ENCODE measurements at regions not wholly inside any gene's neighbourhood (a gene's known extent, or its start where the extent isn't known, plus 50 kb on each side); places are given as distances from the start of the nearest gene placed in this dataset.
"Not testable (repeated sequence)": the region's sequence is repeated elsewhere in the genome, so short reads cannot be mapped to it uniquely, and the experiment has no call there.

GRCh38 chr4:77354550-77354949 is 197.5 kb downstream of the CCNG2 start:
- in situ Hi-C loops (cut with HindIII; ENCODE audit: low sequenced_read_pairs) = no loop called here

GRCh38 chr4:77355731-77356130 is 198.7 kb downstream of the CCNG2 start:
- in situ Hi-C loops (cut with HindIII; ENCODE audit: low sequenced_read_pairs) = no loop called here

More at GRCh38 chr4:77354550-77354949, 197.5 kb downstream of the CCNG2 start:
- no peak for DNase-seq (ENCODE audit: low read depth, low spot score)
- TF ChIP-seq CTCF (IDR thresholded peaks at IDR 0.05; ENCODE audit: low read depth, low read length) = no peak
- no peak overlapping the region for H3K4me3 ChIP-seq (ENCODE audit: low read depth, low read length)

GRCh38 chr4:77358315-77358928 is 201.4 kb downstream of the CCNG2 start:
- peak; percentile 37 for DNase-seq (ENCODE audit: low read depth, low spot score)
- no peak overlapping the region for H3K4me3 ChIP-seq (ENCODE audit: low read depth, low read length)
- TF ChIP-seq CTCF (IDR thresholded peaks at IDR 0.05; ENCODE audit: low read depth, low read length) = peak; percentile 71
- in situ Hi-C loops (cut with HindIII; ENCODE audit: low sequenced_read_pairs) = no loop called here

More at GRCh38 chr4:77355731-77356130, 198.7 kb downstream of the CCNG2 start:
- no peak overlapping the region for H3K4me3 ChIP-seq (ENCODE audit: low read depth, low read length)
- no peak for TF ChIP-seq CTCF (IDR thresholded peaks at IDR 0.05; ENCODE audit: low read depth, low read length)
- no peak for DNase-seq (ENCODE audit: low read depth, low spot score)

- no peak overlapping the region for H3K4me3 ChIP-seq (ENCODE audit: low read depth, low read length)
- no peak for TF ChIP-seq CTCF (IDR thresholded peaks at IDR 0.05; ENCODE audit: low read depth, low read length)
- no peak for DNase-seq (ENCODE audit: low read depth, low spot score)
- in situ Hi-C loops (cut with HindIII; ENCODE audit: low sequenced_read_pairs) = no loop called here
These were observed 203.4 kb downstream of the CCNG2 start for GRCh38 chr4:77360451-77360850.

GRCh38 chr4:77366876-77367275 is 209.9 kb downstream of the CCNG2 start:
- H3K4me3 ChIP-seq (ENCODE audit: low read depth, low read length); in situ Hi-C loops (cut with HindIII; ENCODE audit: low sequenced_read_pairs): not testable (repeated sequence)

GRCh38 chr4:77367638-77368037 is 210.6 kb downstream of the CCNG2 start:
- in situ Hi-C loops (cut with HindIII; ENCODE audit: low sequenced_read_pairs) = no loop called here
- TF ChIP-seq CTCF (IDR thresholded peaks at IDR 0.05; ENCODE audit: low read depth, low read length) = no peak
- no peak overlapping the region for H3K4me3 ChIP-seq (ENCODE audit: low read depth, low read length)
- DNase-seq (ENCODE audit: low read depth, low spot score) = no peak

More at GRCh38 chr4:77366876-77367275, 209.9 kb downstream of the CCNG2 start:
- not testable (repeated sequence) for DNase-seq (ENCODE audit: low read depth, low spot score)

DNA sequence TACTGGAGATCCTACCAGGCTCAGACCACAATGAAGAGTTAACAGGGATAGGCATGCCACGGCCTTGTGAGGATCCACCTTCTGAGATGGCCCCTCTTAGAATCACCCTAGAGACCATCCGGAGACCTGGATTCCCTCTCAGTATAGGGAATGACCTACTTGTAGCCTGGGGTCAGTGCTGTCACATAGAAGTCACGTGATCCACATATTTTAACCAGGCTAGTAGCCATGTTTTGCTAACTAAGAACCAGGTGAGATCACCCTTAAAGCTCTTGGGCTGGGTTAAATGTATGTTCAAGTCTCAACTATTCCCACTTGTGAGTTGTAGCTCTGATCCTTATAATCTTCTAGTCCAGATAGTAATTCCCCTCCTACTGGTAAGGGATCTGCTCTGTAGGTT is 215.4 kb downstream of the CCNG2 start:
- no peak for DNase-seq (ENCODE audit: low read depth, low spot score)
- no peak for TF ChIP-seq CTCF (IDR thresholded peaks at IDR 0.05; ENCODE audit: low read depth, low read length)
- H3K4me3 ChIP-seq (ENCODE audit: low read depth, low read length) = no peak overlapping the region
- in situ Hi-C loops (cut with HindIII; ENCODE audit: low sequenced_read_pairs) = no loop called here
